HL-60 (cell line): ENCODE measurements at regions not wholly inside any gene's neighbourhood (a gene's known extent, or its start where the extent isn't known, plus 50 kb on each side); places are given as distances from the start of the nearest gene placed in this dataset.

Source experiments
- POLR2AphosphoS5 ChIP-seq: IDR thresholded peaks from 2 replicates; pipeline ENCODE4 v1.6.1; 2012; ENCODE audit warnings: low read depth
- TF ChIP-seq, protein P1 (sequence below): IDR thresholded peaks from one replicate; pipeline ENCODE4 v1.5.1; 2011; ENCODE audit warnings: low read length, control low read depth, inconsistent platforms; ENCODE audit not compliant: insufficient read depth

DNA sequence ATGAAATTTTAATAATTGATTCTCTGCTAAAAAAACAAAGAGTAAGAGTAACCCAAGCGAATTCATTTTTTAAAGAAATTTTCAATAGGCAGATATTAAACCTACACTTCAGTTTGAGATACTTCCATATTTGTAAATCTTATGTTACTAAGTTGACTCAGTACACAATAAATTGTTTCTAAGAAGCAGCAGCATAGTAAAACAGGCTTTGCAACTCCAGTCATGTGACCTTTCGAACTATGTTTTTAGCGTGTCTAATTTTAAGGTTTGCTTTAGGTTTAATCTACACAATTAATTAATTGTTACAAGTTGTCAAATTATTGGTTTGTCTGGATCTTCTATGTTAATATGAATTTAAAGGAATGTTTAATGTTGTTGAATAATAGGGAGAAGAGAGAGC lies 708.9 kb upstream of the CITED2 start:
- TF ChIP-seq POLR2AphosphoS5 = no peak
- TF ChIP-seq, protein P1, sequence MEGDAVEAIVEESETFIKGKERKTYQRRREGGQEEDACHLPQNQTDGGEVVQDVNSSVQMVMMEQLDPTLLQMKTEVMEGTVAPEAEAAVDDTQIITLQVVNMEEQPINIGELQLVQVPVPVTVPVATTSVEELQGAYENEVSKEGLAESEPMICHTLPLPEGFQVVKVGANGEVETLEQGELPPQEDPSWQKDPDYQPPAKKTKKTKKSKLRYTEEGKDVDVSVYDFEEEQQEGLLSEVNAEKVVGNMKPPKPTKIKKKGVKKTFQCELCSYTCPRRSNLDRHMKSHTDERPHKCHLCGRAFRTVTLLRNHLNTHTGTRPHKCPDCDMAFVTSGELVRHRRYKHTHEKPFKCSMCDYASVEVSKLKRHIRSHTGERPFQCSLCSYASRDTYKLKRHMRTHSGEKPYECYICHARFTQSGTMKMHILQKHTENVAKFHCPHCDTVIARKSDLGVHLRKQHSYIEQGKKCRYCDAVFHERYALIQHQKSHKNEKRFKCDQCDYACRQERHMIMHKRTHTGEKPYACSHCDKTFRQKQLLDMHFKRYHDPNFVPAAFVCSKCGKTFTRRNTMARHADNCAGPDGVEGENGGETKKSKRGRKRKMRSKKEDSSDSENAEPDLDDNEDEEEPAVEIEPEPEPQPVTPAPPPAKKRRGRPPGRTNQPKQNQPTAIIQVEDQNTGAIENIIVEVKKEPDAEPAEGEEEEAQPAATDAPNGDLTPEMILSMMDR = no peak
